A673 (cell line): ENCODE measurements at regions not wholly inside any gene's neighbourhood (a gene's known extent, or its start where the extent isn't known, plus 50 kb on each side); places are given as distances from the start of the nearest gene placed in this dataset.
"Not testable (repeated sequence)": the region's sequence is repeated elsewhere in the genome, so short reads cannot be mapped to it uniquely, and the experiment has no call there.

Experiments
- BruUV-seq: library from RNA; stranded (reverse); fragments of 400-500 nt; replicated peaks from 2 replicates; lab custom pipeline; 2021; lab: Mats Ljungman, UMichigan
- CTCF ChIA-PET: fragments of 300-600 bp; sonication (Branson Sonifier 250); formaldehyde crosslinking; loops from one replicate; lab custom pipeline; 2022; ENCODE audit warnings: antibody characterized with exemption; lab: Charles Lee
- POLR2A ChIA-PET: fragments of 300-600 bp; sonication (Branson Sonifier 250); formaldehyde crosslinking; loops from one replicate; lab custom pipeline; 2022; ENCODE audit warnings: antibody characterized with exemption; ENCODE audit not compliant: low non-redundant PET; lab: Charles Lee
- DNase-seq: peaks from one replicate; pipeline ENCODE4 v3.0.0-alpha.2; 2015; ENCODE audit warnings: low spot score
- H3K27ac ChIP-seq: fragments of 200-600 bp; sonication (generic); 2 replicates; pipeline ENCODE4 v1.5.1; 2016; ENCODE audit warnings: mixed run types, low read depth, mild to moderate bottlenecking, mixed read lengths, antibody characterized with exemption, low read length; ENCODE audit not compliant: poor library complexity, severe bottlenecking
- H3K27me3 ChIP-seq: fragments of 200-600 bp; sonication (generic); replicated peaks from 2 replicates; pipeline ENCODE4 v1.6.1; 2017; ENCODE audit warnings: mixed run types, low read depth, mild to moderate bottlenecking, mixed read lengths, antibody characterized with exemption, low read length; ENCODE audit not compliant: insufficient read depth, poor library complexity
- H3K36me3 ChIP-seq: fragments of 200-600 bp; sonication (generic); 2 replicates; pipeline ENCODE4 v1.6.1; 2016; ENCODE audit warnings: mixed run types, mild to moderate bottlenecking, mixed read lengths, antibody characterized with exemption, low read length; ENCODE audit not compliant: insufficient read depth, poor library complexity, severe bottlenecking
- H3K4me1 ChIP-seq: fragments of 200-600 bp; sonication (generic); 2 replicates; pipeline ENCODE4 v1.6.1; 2017; ENCODE audit warnings: mixed run types, mild to moderate bottlenecking, mixed read lengths, antibody characterized with exemption, low read length; ENCODE audit not compliant: insufficient read depth, poor library complexity, severe bottlenecking
- H3K4me3 ChIP-seq: fragments of 200-600 bp; sonication (generic); 2 replicates; pipeline ENCODE4 v1.5.1; 2016; ENCODE audit warnings: low read depth, mixed run types, mild to moderate bottlenecking, mixed read lengths, low read length; ENCODE audit not compliant: poor library complexity, severe bottlenecking
- H3K9me3 ChIP-seq: fragments of 200-600 bp; sonication (generic); 2 replicates; pipeline ENCODE4 v1.6.1; 2016; ENCODE audit warnings: mixed run types, low read depth, mild to moderate bottlenecking, mixed read lengths, antibody characterized with exemption, low read length; ENCODE audit not compliant: poor library complexity, severe bottlenecking
- CTCF ChIP-seq: fragments of 300-800, 200-600 bp; sonication (generic); conservative IDR thresholded peaks from 2 replicates; pipeline ENCODE4 v1.5.1; 2017; ENCODE audit warnings: low read depth, mild to moderate bottlenecking, antibody characterized with exemption, low read length, moderate library complexity, mixed read lengths
- EZH2 ChIP-seq: fragments of 200-600 bp; sonication (generic); IDR thresholded peaks from 2 replicates; pipeline ENCODE4 v1.6.1; 2017; ENCODE audit warnings: borderline replicate concordance, low read depth, mild to moderate bottlenecking, mixed read lengths, antibody characterized with exemption, low read length; ENCODE audit not compliant: poor library complexity, severe bottlenecking
- intact Hi-C: fragments of 100-400 bp; cut with micrococcal nuclease; formaldehyde crosslinking; loops from one replicate; pipeline ENCODE4 v1.10.0; 2022; ENCODE audit not compliant: unreplicated experiment

GRCh38 chr1:143553627-143554026 is 418.2 kb downstream of the FAM72C start:
- Histone ChIP-seq H3K4me1 (no peaks in the 10 kb centered on the region), H3K9me3 (no peaks in the 10 kb centered on the region), H3K36me3 (no peaks in the 10 kb centered on the region), H3K27ac (no peak overlapping the region), H3K4me3 (no peak overlapping the region), H3K27me3 (no peaks in the 10 kb centered on the region)
- TF ChIP-seq EZH2 (no peak), CTCF (no peak)
- ChIA-PET CTCF (no interaction called here), POLR2A (no interaction called here)
- no peak for DNase-seq
- intact Hi-C loops = no loop called here
- no TSS peak for BruUV-seq

- H3K9me3 ChIP-seq, H3K27me3 ChIP-seq, POLR2A ChIA-PET, CTCF ChIA-PET, H3K36me3 ChIP-seq, DNase-seq, H3K4me3 ChIP-seq, intact Hi-C loops, BruUV-seq, H3K27ac ChIP-seq, H3K4me1 ChIP-seq: not testable (repeated sequence)
These were observed 467.1 kb downstream of the FAM72C start for GRCh38 chr1:143504703-143505102.

GRCh38 chr1:143504080-143504479 is 467.7 kb downstream of the FAM72C start:
- H3K36me3 ChIP-seq, H3K4me1 ChIP-seq, BruUV-seq, CTCF ChIA-PET, H3K9me3 ChIP-seq, intact Hi-C loops, H3K27me3 ChIP-seq, DNase-seq, H3K27ac ChIP-seq, H3K4me3 ChIP-seq, POLR2A ChIA-PET: not testable (repeated sequence)

- POLR2A ChIA-PET, BruUV-seq, H3K27ac ChIP-seq: not testable (repeated sequence)
These were observed 468.7 kb downstream of the FAM72C start for GRCh38 chr1:143503048-143503447.

GRCh38 chr1:143502038-143502437 is 469.7 kb downstream of the FAM72C start:
- H3K4me1 ChIP-seq, H3K4me3 ChIP-seq, BruUV-seq, H3K27ac ChIP-seq, POLR2A ChIA-PET, DNase-seq, H3K9me3 ChIP-seq, H3K36me3 ChIP-seq, intact Hi-C loops, CTCF ChIA-PET: not testable (repeated sequence)
- H3K27me3 ChIP-seq = peaks cover 16% of the 10 kb centered on the region

More at GRCh38 chr1:143503048-143503447, 468.7 kb downstream of the FAM72C start:
- intact Hi-C loops, CTCF ChIA-PET, H3K27me3 ChIP-seq, H3K4me1 ChIP-seq, H3K36me3 ChIP-seq, DNase-seq, H3K9me3 ChIP-seq, H3K4me3 ChIP-seq: not testable (repeated sequence)
